ENCODE measurements at regions not wholly inside any gene's neighbourhood (a gene's known extent, or its start where the extent isn't known, plus 50 kb on each side); places are given as distances from the start of the nearest gene placed in this dataset.

- no peaks in the 10 kb centered on the region for H3K36me3 ChIP-seq (ENCODE audit: control insufficient read depth, insufficient read depth, low read length)
- ChIA-PET POLR2A (no interaction called here), CTCF (ENCODE audit: low intra/inter-chr PET ratio) (no interaction called here)
- no peak overlapping the region for H3K9ac ChIP-seq (ENCODE audit: insufficient read depth in 1 of 2, low read depth in 2 of 2, low read length in 2 of 2)
- no peaks in the 10 kb centered on the region for H3K9me1 ChIP-seq (ENCODE audit: control insufficient read depth, insufficient read depth, low read length)
- H4K20me1 ChIP-seq (replicated peaks; ENCODE audit: control insufficient read depth, insufficient read depth, low read length): no peaks in the 10 kb centered on the region
- FAIRE-seq: no peak
- no peak overlapping the region for H3K4me3 ChIP-seq
- 0% methylated on average over 1 of the region's 1 CpG for WGBS (ENCODE audit: insufficient coverage, low coverage, missing lambda C conversion rate)
- in situ Hi-C loops (cut with MboI): no loop called here
- no peak overlapping the region for H2AFZ ChIP-seq (ENCODE audit: low read depth, low read length)
- H3K27me3 ChIP-seq (ENCODE audit: control insufficient read depth in 2 of 2, insufficient read depth in 2 of 2, low read length in 2 of 2): no peaks in the 10 kb centered on the region
- no peaks in the 10 kb centered on the region for H3K9me3 ChIP-seq (replicated peaks; ENCODE audit: control insufficient read depth, insufficient read depth, low read depth, low read length)
- H3K4me1 ChIP-seq (replicated peaks in 1 of 2; ENCODE audit: control insufficient read depth in 2 of 2, insufficient read depth in 2 of 2, low read length in 2 of 2): no peaks in the 10 kb centered on the region
- no peak overlapping the region for H3K4me2 ChIP-seq (ENCODE audit: insufficient read depth, low read length)
- no peak for ATAC-seq
- H3K79me2 ChIP-seq (ENCODE audit: control insufficient read depth, insufficient read depth, low read length): no peaks in the 10 kb centered on the region
- H3K27ac ChIP-seq (ENCODE audit: extremely low read depth, low read depth, low read length): no peak overlapping the region
- intact Hi-C loops (cut with micrococcal nuclease): no loop called here
- no peak for TF ChIP-seq SMAD2 (IDR thresholded peaks at IDR 0.05; ENCODE audit: low read depth, low read length)
- peak; percentile 67 for TF ChIP-seq MAFF (IDR thresholded peaks at IDR 0.05; ENCODE audit: low read length)
- peak; percentile 73 for TF ChIP-seq MAFG (tag; conservative IDR thresholded peaks at IDR 0.05)
- peak; percentile 87 for TF ChIP-seq ZNF316 (IDR thresholded peaks at IDR 0.05)
- TF ChIP-seq MEF2D (tag; conservative IDR thresholded peaks at IDR 0.05; ENCODE audit: low read depth): no peak
- TF ChIP-seq PPARD (CRISPR knock-in tag; IDR thresholded peaks at IDR 0.05): no peak
- TF ChIP-seq MAFK (IDR thresholded peaks at IDR 0.05; ENCODE audit: low read length): peak; percentile 65; the same call in 1 of the 2 replicates
- TF ChIP-seq C11orf30 (IDR thresholded peaks at IDR 0.05; ENCODE audit: low read depth): peak; percentile 69
- no peak for TF ChIP-seq JUND (IDR thresholded peaks at IDR 0.05; ENCODE audit: borderline replicate concordance, low read depth, low read length)
- no peak for TF ChIP-seq JUND (tag; IDR thresholded peaks at IDR 0.05; ENCODE audit: borderline replicate concordance, low read depth, low read length)
- TF ChIP-seq ASH1L (IDR thresholded peaks at IDR 0.05; ENCODE audit: borderline replicate concordance, low read depth, partially characterized antibody): no peak
- TF ChIP-seq KLF16 (IDR thresholded peaks at IDR 0.05): no peak
- BruUV-seq (replicated peaks): no TSS peak
- DNase-seq (ENCODE audit: extremely low read depth in 1 of 4, low spot score in 3 of 4): no peak
Observed at GRCh38 chrX:114251575-114251974, 332.3 kb upstream of the HTR2C start.

Data from K562 (cell line).